ENCODE measurements at regions not wholly inside any gene's neighbourhood (a gene's known extent, or its start where the extent isn't known, plus 50 kb on each side); places are given as distances from the start of the nearest gene placed in this dataset.

- DNase-seq, result no peak
Measured at GRCh38 chr13:37406031-37406430, 192.5 kb downstream of the POSTN start.

GRCh38 chr13:37403776-37404527 is 194.6 kb downstream of the POSTN start:
- DNase-seq, result no peak

- no peak for DNase-seq
Measured at GRCh38 chr13:37401721-37402120, 196.8 kb downstream of the POSTN start.

- DNase-seq, result no peak
Measured at GRCh38 chr13:37397535-37397934, 201.0 kb downstream of the POSTN start.

GRCh38 chr13:37395544-37395943 is 203.0 kb downstream of the POSTN start:
- DNase-seq, result no peak

GRCh38 chr13:37392389-37392788 is 206.2 kb downstream of the POSTN start:
- no peak for DNase-seq

GRCh38 chr13:37390735-37391134 is 207.8 kb downstream of the POSTN start:
- DNase-seq, result no peak

GRCh38 chr13:37385956-37386670 is 212.5 kb downstream of the POSTN start:
- no peak for DNase-seq

- no peak for DNase-seq
Measured at GRCh38 chr13:37385248-37385647, 213.3 kb downstream of the POSTN start.

- no peak for DNase-seq
Measured at GRCh38 chr13:37383856-37384370, 214.7 kb downstream of the POSTN start.

GRCh38 chr13:37383046-37383445 is 215.5 kb downstream of the POSTN start:
- DNase-seq, result no peak

- no peak for DNase-seq
Measured at GRCh38 chr13:37382146-37382545, 216.4 kb downstream of the POSTN start.

- DNase-seq, result no peak
Measured at GRCh38 chr13:37381502-37381901, 217.1 kb downstream of the POSTN start.

GRCh38 chr13:37379841-37380240 is 218.7 kb downstream of the POSTN start:
- no peak for DNase-seq

GRCh38 chr13:37375724-37376123 is 222.8 kb downstream of the POSTN start:
- DNase-seq, result no peak

GRCh38 chr13:37375071-37375470 is 223.5 kb downstream of the POSTN start:
- DNase-seq, result no peak

GRCh38 chr13:37369616-37370015 is 229.0 kb downstream of the POSTN start:
- DNase-seq, result no peak

GRCh38 chr13:37368501-37368900 is 230.1 kb downstream of the POSTN start:
- DNase-seq, result no peak

- DNase-seq, result no peak
Measured at GRCh38 chr13:37366044-37366770, 232.4 kb downstream of the POSTN start.

GRCh38 chr13:37365496-37365895 is 233.1 kb downstream of the POSTN start:
- DNase-seq, result no peak

- DNase-seq, result no peak
Measured at GRCh38 chr13:37364956-37365355, 233.6 kb downstream of the POSTN start.

- DNase-seq, result no peak
Measured at GRCh38 chr13:37364007-37364406, 234.6 kb downstream of the POSTN start.

GRCh38 chr13:37361608-37362007 is 237.0 kb downstream of the POSTN start:
- no peak for DNase-seq
